Erythroblast (primary cell): ENCODE measurements at regions not wholly inside any gene's neighbourhood (a gene's known extent, or its start where the extent isn't known, plus 50 kb on each side); places are given as distances from the start of the nearest gene placed in this dataset.

Experiments
- GATA1 ChIP-seq: IDR thresholded peaks from 2 replicates; pipeline ENCODE4 v1.6.1; 2011; ENCODE audit warnings: low read depth, mild to moderate bottlenecking, control low read depth, low read length, moderate library complexity
- POLR2A ChIP-seq: IDR thresholded peaks from 2 replicates; pipeline ENCODE4 v1.6.1; 2011; ENCODE audit warnings: mild to moderate bottlenecking, low read length

DNA sequence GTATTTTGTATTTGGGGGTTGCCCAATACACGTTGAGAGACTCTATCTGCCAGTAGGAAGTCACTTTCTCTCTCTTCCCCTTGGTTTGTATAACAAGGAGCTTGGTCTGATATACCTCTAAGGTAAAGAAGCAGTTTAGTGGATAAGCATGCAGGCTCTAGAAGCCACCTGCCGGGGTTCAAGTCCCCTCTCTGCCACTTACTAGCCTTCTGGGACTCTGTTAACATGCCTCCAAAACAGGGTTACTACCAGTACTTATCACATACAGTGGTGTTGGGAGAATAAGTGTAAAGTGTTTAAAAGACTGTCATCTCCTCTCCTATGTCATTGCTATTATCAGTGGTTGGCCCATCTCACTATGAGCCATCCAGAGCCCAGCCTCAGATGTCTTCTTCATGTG is 156.1 kb upstream of the HS3ST3A1 start:
- TF ChIP-seq POLR2A: no peak
- no peak for TF ChIP-seq GATA1
